HL-60 (cell line): ENCODE measurements at regions not wholly inside any gene's neighbourhood (a gene's known extent, or its start where the extent isn't known, plus 50 kb on each side); places are given as distances from the start of the nearest gene placed in this dataset.

Experiments used
- CTCF ChIP-seq: IDR thresholded peaks from one replicate; pipeline ENCODE4 v1.5.1; 2011; ENCODE audit warnings: low read length, control low read depth, inconsistent platforms; ENCODE audit not compliant: insufficient read depth
- POLR2AphosphoS5 ChIP-seq: IDR thresholded peaks from 2 replicates; pipeline ENCODE4 v1.6.1; 2012; ENCODE audit warnings: low read depth
- REST ChIP-seq: IDR thresholded peaks from 2 replicates; pipeline ENCODE4 v1.6.1; 2012; ENCODE audit warnings: low read depth; ENCODE audit not compliant: insufficient replicate concordance

- TF ChIP-seq CTCF (no peak), REST (no peak), POLR2AphosphoS5 (no peak)
Measured at GRCh38 chr2:209138079-209138478, 285.8 kb upstream of the MAP2 start.
